ENCODE measurements at regions not wholly inside any gene's neighbourhood (a gene's known extent, or its start where the extent isn't known, plus 50 kb on each side); places are given as distances from the start of the nearest gene placed in this dataset.

DNA sequence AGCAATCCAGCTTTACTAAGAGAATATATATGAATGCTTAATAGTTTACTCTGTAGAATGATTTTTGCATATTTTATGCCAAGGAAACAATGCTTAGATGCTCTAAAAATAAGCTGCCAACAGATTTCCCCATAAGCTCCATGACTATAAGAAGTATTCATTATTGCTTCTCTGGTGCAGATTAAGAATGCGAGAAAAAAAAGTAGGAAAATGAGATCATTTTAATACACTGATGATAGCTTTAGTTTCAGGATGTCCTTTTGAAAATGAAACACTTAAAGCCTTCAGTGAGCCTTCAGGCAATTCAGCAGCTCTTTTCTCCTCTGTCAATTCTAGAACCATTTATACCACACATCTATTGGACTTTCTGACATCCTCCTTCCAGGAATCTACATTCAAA lies 735.0 kb upstream of the POT1 start:
- no peak for DNase-seq (ENCODE audit: low read depth)

DNA sequence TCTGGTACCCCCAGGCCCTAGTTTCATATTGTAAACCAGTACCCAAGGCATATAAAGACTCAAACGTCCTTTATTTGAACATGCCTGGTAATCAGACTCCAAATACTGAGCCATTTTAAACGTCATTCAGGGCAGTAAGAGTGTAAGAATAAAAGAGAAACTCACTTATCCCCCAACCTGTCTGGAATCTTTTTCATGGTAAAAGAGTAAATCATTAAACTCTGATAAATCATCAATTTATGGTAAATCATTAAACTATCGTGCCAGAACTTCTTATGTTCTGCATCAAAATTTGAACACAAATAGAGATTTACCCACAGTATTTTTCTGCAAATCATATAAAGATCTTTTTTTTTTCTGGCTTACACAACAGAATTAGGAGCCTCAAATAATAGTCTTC lies 734.3 kb upstream of the POT1 start:
- DNase-seq (ENCODE audit: low read depth), result no peak

DNA sequence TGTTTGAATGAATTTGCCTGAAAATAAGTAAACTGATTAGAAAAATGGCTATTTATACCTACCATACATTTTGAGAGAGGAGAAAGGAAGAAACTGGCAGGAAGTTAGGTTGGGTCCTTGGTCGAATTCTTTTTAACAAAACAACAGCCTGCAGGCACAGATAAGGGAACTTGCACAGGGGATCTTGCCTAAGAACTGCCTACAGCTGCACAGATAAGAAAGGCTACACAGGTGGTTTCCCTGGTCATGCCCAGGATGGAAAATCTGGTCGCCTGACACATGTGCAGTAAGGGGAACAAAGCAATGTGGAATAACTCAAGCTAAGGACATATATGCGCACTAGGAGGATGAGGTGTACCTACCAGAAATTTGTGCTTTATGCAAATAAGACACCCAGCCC lies 732.1 kb upstream of the POT1 start:
- peak; percentile 14 for DNase-seq (ENCODE audit: low read depth)

DNA sequence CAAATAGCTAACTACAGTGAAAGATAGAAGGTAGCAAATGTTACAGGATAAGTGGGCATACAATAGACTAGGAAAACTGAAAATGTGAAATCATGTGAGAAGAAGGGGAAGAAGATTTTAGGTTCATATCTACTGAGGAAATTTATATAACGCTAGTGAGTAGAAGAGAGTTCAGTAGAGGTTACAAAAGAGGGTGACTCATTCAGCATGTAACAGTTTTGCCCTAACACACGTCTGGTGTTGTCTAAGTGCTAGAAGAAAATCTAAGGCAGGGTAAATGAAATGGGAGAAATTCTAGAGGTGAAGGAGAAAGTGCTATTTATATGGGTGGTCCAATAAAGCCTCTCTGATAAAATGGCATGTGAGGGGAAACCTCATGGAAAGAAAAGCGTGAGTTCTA lies 731.4 kb upstream of the POT1 start:
- DNase-seq (ENCODE audit: low read depth), result no peak

DNA sequence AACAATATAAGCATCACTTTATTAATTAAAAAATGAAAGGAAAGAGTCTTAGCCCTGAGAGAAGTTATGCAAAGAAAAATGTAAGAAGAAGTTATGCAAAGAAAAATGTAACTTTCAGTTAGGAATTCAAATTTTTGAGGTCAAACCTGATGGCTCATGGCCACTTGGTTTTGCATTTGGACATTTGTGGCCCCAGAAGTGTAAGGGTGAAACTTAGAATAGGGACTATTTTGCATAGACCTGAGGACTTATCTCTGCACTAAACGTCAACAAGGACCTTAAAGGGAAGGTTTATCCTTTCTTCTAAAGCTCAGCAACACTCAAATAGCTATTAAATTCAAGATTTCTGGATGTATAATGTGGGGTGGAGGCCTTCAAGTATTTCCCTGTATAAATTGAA lies 724.5 kb upstream of the POT1 start:
- no peak for DNase-seq (ENCODE audit: low read depth)

DNA sequence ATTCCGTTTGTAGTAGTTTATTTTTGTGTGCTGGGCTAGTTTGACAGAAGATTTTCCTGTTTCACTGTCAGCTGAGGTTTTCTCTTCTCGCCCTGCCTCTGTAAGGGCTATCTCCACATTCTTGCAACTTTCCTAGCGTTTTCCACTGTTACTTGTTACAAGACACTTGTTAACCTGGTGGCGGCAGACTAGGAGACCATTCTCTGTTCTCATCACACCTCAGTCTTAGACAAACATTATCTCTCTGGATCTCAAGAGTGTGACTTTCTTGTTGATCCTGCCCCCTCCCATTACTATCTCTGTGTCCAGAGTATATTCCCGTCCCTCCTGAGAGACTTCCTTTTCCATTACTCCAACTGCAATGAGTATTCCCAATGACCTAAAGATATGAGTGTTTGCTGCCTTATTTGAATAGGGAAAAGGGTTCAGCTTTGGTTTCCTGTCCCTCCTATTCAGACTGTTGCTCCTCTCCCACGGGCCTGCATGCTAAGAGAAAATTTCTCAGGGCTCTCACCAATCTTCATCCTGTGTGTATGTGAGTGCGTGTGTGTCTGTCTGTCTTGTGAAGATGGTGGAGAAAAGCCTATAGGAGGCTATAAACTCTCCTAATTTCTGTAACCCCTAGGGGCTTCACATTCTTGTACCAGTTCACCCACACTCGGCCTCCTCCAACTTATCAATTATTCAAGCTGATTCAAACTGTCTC lies 722.4 kb upstream of the POT1 start:
- DNase-seq (ENCODE audit: low read depth), result no peak

DNA sequence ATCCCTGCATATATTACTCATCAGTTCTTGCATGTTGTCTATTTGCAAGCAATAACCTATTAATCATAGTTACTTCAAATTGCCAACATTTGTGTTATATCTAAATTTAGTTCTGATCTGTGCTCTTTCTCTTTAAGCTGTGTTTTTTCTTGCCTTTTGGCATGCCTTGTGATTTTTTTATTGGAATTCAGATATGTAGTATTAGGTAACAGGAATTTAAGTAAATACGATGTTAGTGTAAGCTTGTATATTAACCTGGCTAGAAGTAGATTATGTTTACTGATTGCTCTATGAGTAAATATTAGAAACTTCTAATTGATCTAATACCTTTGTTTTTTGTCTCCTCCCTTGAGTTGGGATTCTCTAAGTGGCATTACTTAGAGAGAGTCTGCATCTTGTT lies 718.9 kb upstream of the POT1 start:
- no peak for DNase-seq (ENCODE audit: low read depth)

DNA sequence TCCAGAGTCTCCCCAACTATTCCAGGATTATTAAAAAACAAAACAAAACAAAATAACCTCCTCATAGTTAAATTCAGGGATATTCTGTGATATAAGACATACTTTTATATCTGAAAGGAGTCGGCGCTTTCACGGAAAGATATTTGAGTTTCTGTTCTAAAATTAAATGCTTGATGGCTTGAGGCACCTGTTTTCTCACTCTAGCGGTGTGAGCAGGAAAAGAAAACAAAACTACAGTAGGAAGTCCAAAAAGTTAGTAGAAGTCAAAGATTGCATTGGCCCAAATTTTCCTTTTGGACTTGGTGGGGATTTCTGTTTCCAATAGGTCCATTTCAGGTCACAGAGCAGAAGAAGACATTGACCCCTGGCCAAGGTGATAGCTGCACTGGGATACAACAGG lies 716.1 kb upstream of the POT1 start:
- no peak for DNase-seq (ENCODE audit: low read depth)

DNA sequence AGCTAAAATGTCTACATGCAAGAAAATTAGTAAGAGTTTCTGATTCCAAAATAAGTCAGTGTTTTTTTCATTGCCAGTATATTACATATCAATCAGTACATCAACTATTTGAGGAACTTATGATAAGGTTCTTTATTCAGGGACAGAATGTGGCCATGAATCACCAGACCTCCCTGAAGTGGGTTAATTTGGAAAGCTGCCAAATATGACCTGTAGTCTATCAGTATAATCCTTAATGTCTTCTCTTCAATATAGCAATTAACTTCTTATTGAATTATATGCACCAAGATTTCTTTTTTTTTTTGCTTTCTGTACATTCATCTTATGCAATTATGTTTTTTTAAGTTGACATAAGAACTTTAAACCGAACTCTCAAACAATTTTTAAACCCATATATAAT lies 714.5 kb upstream of the POT1 start:
- no peak for DNase-seq (ENCODE audit: low read depth)

DNA sequence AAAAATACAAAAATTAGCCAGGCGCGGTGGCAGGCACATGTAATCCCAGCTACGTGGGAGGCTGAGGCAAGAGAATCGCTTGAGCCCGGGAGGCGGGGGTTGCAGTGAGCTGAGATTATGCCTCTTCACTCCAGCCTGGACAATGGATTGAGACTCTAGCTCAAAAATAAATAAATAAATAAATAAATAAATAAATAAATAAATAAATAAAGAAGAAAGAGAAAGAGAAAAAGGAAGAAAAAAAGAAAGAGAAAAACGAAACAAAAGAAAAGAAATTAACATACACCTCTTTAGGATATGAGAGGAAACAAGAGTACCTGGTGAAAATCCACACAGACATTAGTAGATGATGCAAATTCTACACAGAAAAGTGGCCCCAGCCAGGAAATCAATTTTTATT lies 713.7 kb upstream of the POT1 start:
- no peak for DNase-seq (ENCODE audit: low read depth)

DNA sequence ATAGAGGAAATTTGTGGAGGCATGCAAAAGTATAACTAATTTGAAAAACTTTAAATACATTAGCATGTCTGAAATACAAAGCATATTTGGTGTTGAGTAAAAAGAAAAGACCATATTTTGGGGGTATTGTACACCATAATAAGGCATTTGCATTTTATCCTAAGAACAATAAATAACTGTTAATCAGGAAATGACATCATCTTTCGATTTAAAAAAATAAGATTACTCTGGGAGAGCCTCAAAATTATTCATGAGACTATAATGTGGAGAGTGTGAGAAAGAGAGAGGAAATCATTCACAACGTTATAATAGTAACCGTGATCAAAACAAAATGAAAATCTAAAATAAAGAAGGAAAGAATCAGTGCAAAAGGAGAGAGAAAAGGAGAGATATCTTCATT lies 712.3 kb upstream of the POT1 start:
- no peak for DNase-seq (ENCODE audit: low read depth)

DNA sequence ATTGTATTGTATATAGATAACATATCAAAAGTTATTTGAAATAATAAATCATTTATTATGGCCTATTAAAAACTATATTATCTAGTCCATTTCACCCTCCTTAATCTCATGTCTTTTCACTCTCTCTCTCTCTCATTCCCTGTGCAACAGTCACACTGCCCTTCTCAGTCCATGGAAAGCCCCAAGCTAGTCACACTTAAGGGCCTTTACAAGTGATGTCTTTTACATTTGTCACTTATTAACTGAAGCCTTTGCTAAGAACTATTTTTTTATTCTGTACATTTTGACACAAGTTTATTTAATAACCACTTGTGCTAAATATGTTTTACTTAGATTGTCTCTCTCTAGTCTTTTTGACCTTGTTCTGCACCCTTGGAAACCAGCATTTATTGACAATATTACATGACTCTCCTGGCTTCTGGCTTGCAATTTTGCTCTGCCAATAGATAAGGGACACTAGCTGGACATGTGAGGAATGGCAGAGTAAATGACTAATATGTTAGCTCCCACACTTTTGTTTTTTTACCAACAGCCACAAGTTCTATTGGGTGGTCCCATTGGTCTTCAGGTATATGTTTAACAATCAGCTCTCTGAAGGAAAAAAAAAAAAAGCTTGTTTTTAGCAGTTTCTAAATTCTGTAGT lies 706.8 kb upstream of the POT1 start:
- no peak for DNase-seq (ENCODE audit: low read depth)

DNA sequence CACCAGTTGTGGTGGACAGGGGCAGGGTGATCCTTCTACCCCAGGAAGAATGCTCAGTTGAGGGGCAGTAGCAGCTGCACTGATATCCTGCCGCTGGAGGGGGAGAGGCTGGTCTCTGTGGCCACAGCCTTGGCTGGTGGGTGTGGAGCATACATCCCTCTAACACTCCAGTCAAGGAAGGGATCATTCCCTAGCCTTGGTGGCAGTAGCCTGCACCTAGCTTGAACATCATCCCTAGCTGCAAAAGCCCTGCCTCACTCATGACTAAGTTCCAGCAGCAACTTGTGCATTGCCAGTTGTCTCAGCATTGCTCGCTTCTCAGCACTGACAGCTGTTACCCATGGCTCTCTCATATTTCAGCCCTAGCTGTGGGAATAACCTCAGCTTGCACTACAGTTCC lies 688.9 kb upstream of the POT1 start:
- DNase-seq (ENCODE audit: low read depth), result no peak

DNA sequence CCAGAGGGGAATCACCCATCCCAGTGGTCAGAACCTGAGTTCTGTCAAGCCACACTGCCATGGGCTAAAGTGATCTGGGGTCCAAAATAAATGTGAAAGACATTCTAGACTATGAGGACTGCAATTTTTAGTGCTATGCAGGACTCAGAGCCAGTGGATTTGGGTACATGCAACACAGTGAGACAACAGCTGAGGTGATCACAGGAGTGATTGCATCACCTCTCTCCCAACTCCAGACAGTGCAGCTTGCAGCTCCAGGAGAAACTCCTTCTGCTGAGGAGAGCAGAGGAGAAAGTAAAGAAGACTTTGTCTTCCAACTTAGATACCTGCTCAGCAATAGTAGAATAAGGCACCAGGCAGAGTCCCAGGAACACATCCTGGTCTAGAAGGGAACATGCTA lies 682.0 kb upstream of the POT1 start:
- no peak for DNase-seq (ENCODE audit: low read depth)

DNA sequence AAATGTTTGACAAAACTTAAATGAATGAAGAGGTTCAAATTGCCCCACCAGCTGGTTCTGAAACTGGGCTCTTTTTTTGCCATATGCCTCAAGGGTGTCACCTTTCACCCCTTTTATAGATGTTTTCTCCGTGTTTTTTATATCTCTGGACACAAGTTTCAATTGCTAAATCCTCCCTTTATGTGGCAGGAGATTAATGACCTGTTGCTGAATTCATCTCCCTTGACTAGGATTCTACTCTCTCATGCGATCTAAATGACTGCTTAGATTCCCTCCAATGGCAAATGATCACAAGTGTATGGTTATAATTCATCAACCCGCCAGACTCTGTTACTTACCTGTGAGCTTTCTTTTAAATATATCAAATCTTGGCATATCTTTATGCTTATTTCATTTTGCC lies 677.0 kb upstream of the POT1 start:
- no peak for DNase-seq (ENCODE audit: low read depth)

DNA sequence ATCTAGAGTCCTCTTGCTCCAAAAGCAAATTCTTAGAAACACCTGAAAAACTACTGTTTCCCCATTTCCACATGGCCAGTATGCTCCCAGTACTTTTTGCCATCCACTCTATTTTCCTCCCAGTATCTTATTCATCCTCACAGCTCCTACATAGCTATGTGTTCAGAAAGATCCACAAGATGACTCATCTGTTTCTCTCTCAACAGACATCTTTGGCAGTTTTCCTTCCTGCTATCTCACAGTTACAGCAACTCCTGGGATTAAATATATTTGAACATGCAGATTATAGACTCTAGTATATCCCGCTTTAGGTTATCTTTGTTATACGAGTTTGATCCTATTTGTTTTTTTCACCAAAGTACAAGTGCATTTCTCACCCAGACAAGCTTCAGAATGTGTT lies 675.6 kb upstream of the POT1 start:
- no peak for DNase-seq (ENCODE audit: low read depth)

DNA sequence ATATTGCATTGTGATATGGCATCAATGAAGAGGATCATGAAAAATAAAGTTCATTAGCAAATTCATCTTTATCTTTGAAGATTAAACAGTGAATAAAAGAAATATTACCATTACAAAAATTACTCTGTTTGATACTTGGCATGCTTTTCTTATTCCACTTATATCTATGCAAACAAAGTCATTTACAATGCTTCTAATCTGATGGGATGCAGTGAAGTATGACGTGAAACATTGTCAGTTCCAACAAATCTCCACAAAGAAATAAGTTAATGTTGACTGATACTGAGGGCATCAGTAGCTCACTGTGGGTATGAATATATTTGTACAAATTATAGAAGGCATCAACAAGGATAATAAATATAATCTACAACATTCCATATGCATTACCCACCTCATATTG lies 672.8 kb upstream of the POT1 start:
- DNase-seq (ENCODE audit: low read depth), result no peak

DNA sequence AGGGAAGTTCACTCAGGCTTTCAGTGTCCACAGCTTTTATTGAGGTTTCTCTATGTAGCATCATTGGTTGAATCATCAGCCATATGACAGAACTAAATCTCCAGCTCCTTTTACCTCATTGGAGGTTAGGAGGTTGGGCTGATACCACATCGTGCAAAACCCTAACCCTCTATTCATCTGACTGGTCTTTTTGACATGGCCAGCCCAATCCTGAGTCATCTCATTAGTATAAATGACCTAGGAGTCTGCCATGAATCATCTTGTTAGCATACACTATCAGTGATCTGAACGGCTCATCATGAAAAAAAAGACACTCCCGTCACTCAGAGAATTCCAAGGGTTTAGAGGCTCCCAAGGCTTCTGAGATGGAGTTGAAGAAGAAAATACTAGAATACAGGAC lies 669.8 kb upstream of the POT1 start:
- DNase-seq (ENCODE audit: low read depth), result no peak

DNA sequence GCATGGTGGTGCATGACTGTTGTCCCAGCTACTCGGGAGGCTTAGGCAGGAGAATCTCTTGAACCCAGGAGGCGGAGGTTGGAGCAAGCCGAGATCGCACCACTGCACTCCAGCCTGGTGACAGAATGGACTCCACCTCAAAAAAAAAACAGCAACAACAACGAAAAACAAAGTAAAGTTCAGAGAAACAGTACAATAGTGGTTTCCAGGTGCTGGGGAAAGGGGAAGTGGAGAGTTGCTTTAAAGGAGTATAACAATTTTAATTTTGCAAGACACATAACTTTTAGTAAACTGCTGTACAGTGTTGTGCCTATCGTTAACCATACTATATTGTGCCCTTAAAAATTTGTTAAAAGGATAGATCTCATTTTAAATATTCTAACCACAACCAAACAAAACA lies 662.7 kb upstream of the POT1 start:
- no peak for DNase-seq (ENCODE audit: low read depth)

DNA sequence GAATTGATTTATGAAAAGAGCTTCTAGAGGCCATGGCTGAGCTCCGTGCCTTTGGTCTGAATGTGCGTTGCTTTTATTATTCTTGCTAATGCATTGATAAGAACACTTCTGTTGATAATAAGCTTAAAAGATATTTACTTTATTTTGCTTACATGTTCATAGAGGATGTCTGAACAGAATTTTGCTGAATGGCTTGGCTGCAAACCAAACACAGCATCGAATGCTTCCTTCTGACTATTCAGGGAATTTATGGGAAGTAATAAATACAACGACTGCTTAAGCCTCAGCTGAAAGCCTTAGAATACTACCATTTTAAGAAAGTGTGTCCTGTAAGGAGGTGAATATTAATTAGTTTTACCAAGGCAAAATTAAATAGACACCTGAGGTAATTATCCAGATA lies 643.5 kb upstream of the POT1 start:
- DNase-seq (ENCODE audit: low read depth), result no peak

DNA sequence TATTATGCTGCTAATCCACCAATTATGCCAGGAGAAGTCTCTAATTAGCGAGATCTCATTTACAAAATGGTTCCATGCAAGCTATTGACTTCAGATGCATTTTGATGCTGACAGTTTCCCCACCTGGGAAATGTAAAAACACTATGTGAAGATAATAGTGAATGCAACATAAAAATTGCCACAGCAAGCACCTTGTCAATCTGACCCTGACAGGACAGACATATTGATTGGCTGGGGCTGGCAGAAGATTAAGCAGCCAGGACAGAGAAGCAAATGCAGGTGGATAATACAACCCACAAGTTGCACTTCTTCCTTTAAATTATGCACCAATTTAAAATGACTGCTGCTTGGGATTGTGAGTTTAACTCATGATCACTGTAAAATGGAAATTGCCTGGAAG lies 642.8 kb upstream of the POT1 start:
- DNase-seq (ENCODE audit: low read depth), result no peak

DNA sequence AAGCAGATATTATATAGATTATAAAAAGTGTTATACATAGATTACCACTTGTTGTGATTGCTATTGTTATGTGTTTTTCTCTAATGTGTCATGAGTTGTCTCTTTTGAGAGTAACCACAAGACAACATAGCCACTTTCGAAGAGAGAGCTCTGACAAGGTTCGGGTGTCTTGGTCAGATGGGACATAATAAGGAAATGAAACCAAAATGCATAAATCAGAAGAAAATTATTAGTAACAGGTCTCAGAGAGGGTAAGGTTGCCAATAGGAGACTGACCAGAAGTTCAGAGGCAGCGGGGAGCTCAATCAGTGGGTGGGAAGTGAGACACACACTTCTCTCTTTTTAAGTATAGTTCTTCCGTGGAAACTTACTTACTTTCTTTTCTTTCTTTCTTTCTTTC lies 639.2 kb upstream of the POT1 start:
- no peak for DNase-seq (ENCODE audit: low read depth)

DNA sequence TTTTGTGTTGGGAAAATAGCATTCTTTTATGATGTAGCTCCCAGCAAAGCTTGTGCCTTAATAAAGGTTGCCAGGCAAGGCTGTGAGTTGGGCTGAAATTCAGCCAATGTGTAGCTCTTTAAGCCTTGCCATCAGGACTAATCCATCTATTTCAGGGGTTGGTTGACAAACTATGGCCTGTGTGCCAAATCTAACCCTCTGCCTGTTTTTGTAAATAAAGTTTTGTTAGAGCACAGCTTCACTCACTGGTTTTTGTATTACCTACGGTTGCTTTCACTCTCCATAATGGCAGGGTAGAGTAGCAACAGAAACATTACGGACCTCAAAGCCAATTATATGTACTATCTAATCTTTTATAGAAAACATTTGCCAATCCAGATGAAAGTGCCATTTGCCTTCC lies 638.1 kb upstream of the POT1 start:
- DNase-seq (ENCODE audit: low read depth), result no peak

DNA sequence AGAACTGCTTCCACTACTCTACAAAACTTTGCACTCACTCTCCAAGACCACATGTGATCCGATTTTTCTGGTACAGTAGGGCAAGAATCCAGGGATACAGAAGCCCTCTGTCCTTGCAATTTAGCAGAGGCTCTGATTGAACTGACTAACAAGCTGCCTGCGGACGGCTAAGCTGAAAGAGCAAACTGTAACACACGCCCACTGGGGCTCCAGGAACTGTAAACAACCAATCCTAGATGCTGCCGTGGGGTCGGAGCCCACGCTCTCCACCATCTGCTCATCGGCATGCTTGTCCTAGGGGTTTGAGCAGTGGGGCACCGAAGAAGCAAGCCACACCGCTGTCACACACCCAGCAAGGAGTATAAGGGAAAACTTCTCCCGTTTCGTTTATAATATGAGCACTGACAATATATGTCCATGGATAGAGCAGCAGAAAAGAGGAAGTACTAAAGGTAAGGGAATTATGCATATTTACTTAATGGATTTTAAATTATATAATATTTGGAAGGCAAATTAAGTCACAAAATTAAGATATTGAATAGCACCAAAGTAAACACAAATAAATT lies 634.4 kb upstream of the POT1 start:
- DNase-seq (ENCODE audit: low read depth), result no peak

All from CMK (cell line).